ENCODE measurements at regions not wholly inside any gene's neighbourhood (a gene's known extent, or its start where the extent isn't known, plus 50 kb on each side); places are given as distances from the start of the nearest gene placed in this dataset.
A peak's percentile ranks its signal among the peaks of the same experiment; 100 is the strongest.

- H3K9me3 ChIP-seq, result no peaks in the 10 kb centered on the region
- H3K27ac ChIP-seq, result no peak overlapping the region
- H3K36me3 ChIP-seq, result no peaks in the 10 kb centered on the region
- DNase-seq (no peak), ATAC-seq (peak; percentile 33 to 63 (median 52))
- peaks cover 0 to 5% of the 10 kb centered on the region in 2 donors for H3K27me3 ChIP-seq
- no peaks in the 10 kb centered on the region for H3K4me1 ChIP-seq
- no peak for TF ChIP-seq POLR2A (IDR thresholded peaks at IDR 0.05)
- peak; percentile 65 to 84 (median 78) for TF ChIP-seq CTCF (IDR thresholded peaks at IDR 0.05)
- H3K4me3 ChIP-seq, result no peak overlapping the region
- 25% methylated on average over 1 of the region's 1 CpG for WGBS (ENCODE audit: insufficient coverage, low coverage, low lambda C conversion rate, missing lambda C conversion rate)
- intact Hi-C loops (cut with DNase I), result no loop called here
Measured at GRCh38 chr14:83300476-83301064, 1766.9 kb upstream of the SEL1L start.

GRCh38 chr14:83301791-83302190 is 1768.1 kb upstream of the SEL1L start:
- Histone ChIP-seq H3K4me1 (no peaks in the 10 kb centered on the region), H3K27me3 (peaks cover 0 to 5% of the 10 kb centered on the region in 2 donors), H3K36me3 (no peaks in the 10 kb centered on the region), H3K27ac (no peak overlapping the region), H3K9me3 (no peaks in the 10 kb centered on the region), H3K4me3 (no peak overlapping the region)
- intact Hi-C loops (cut with DNase I), result no loop called here
- DNase-seq, result no peak
- ATAC-seq, result no peak
- WGBS (ENCODE audit: insufficient coverage, low coverage, low lambda C conversion rate, missing lambda C conversion rate), result 40% methylated on average over 3 of the region's 3 CpGs
- TF ChIP-seq CTCF (IDR thresholded peaks at IDR 0.05), result no peak
- TF ChIP-seq POLR2A (IDR thresholded peaks at IDR 0.05), result no peak

GRCh38 chr14:83309211-83309610 is 1775.6 kb upstream of the SEL1L start:
- Histone ChIP-seq H3K4me1 (no peaks in the 10 kb centered on the region), H3K27ac (no peak overlapping the region), H3K4me3 (no peak overlapping the region), H3K36me3 (no peaks in the 10 kb centered on the region), H3K9me3 (no peaks in the 10 kb centered on the region), H3K27me3 (no peaks in the 10 kb centered on the region)
- no peak for TF ChIP-seq POLR2A (IDR thresholded peaks at IDR 0.05)
- no peak for TF ChIP-seq CTCF (IDR thresholded peaks at IDR 0.05)
- no peak for DNase-seq
- ATAC-seq, result no peak
- intact Hi-C loops (cut with DNase I), result no loop called here
- WGBS (ENCODE audit: insufficient coverage, low coverage, low lambda C conversion rate, missing lambda C conversion rate), result 80% methylated on average over 1 of the region's 1 CpG

- no peak for ATAC-seq
- DNase-seq, result no peak
- Histone ChIP-seq H3K27me3 (no peaks in the 10 kb centered on the region), H3K9me3 (no peaks in the 10 kb centered on the region), H3K4me3 (no peak overlapping the region), H3K4me1 (no peaks in the 10 kb centered on the region), H3K36me3 (no peaks in the 10 kb centered on the region), H3K27ac (no peak overlapping the region)
- TF ChIP-seq POLR2A (IDR thresholded peaks at IDR 0.05) (no peak), CTCF (IDR thresholded peaks at IDR 0.05) (no peak)
- intact Hi-C loops (cut with DNase I), result no loop called here
- 29% methylated on average over 3 of the region's 3 CpGs for WGBS (ENCODE audit: insufficient coverage, low coverage, low lambda C conversion rate, missing lambda C conversion rate)
Measured at GRCh38 chr14:83309833-83310232, 1776.2 kb upstream of the SEL1L start.

GRCh38 chr14:83312511-83312910 is 1778.9 kb upstream of the SEL1L start:
- H3K27me3 ChIP-seq, result no peaks in the 10 kb centered on the region
- no peak for DNase-seq
- H3K9me3 ChIP-seq, result no peaks in the 10 kb centered on the region
- ATAC-seq, result no peak
- H3K36me3 ChIP-seq, result no peaks in the 10 kb centered on the region
- H3K27ac ChIP-seq, result no peak overlapping the region
- H3K4me3 ChIP-seq, result no peak overlapping the region
- intact Hi-C loops (cut with DNase I), result no loop called here
- TF ChIP-seq POLR2A (IDR thresholded peaks at IDR 0.05) (no peak), CTCF (IDR thresholded peaks at IDR 0.05) (no peak)
- no peaks in the 10 kb centered on the region for H3K4me1 ChIP-seq
- WGBS (ENCODE audit: insufficient coverage, low coverage, low lambda C conversion rate, missing lambda C conversion rate), result 36% methylated on average over 2 of the region's 2 CpGs
